Fibroblast of villous mesenchyme (primary cell): ENCODE measurements at regions not wholly inside any gene's neighbourhood (a gene's known extent, or its start where the extent isn't known, plus 50 kb on each side); places are given as distances from the start of the nearest gene placed in this dataset.

Source experiments
- DNase-seq: peaks from one replicate; pipeline ENCODE4 v3.0.0-alpha.2; 2010; ENCODE audit warnings: low read depth
- H3K4me3 ChIP-seq: 2 replicates; pipeline ENCODE4 v1.5.1; 2011; ENCODE audit warnings: low read depth, mild to moderate bottlenecking, low read length
- CTCF ChIP-seq: IDR thresholded peaks from 2 replicates; pipeline ENCODE4 v1.5.1; 2012; ENCODE audit warnings: low read depth, mild to moderate bottlenecking, low read length; ENCODE audit not compliant: insufficient read depth

- TF ChIP-seq CTCF = no peak
- H3K4me3 ChIP-seq = no peak overlapping the region
- no peak for DNase-seq
These were observed 254.2 kb upstream of the ADAMTS5 start for GRCh38 chr21:27221077-27221476.

DNA sequence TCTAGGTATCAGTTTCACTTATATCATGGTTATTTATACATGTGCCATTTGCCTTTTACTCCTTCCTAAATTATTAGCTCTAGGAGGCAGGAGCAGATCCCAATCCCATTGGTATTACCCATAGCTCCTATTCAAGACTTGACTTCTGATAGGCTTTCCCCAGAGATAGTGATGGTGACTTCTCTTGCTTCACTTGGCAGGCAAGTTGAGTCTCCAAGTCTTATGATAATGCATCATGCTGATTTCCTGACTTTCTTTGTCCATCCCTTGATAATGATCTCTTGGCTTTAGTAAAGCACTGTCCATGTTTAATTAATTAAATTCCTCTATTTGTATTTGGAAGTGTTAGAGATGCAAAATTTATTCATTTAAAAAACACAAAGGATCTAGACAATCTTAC lies 253.5 kb upstream of the ADAMTS5 start:
- no peak for TF ChIP-seq CTCF
- H3K4me3 ChIP-seq = no peak overlapping the region
- DNase-seq = no peak

- no peak for DNase-seq
- no peak overlapping the region for H3K4me3 ChIP-seq
- no peak for TF ChIP-seq CTCF
These were observed 252.2 kb upstream of the ADAMTS5 start for GRCh38 chr21:27219068-27219467.

DNA sequence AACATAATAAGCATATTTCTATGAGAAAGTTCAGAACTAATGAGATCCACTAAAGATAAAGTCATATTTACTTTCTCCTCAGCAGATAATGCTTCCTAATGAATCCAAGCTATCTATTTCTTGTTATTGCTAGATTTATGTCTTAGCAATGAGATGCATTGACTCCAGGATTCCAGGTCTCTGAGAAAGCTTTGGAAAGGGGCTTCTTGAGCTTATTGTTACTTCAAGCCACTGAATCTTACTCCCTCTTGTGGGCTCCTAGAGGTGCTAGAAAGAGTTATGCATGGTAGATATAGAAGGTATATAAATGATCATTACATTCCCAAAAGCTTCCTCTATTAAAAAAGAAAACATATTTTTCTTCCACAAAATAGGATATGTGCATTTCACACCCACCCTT lies 246.4 kb upstream of the ADAMTS5 start:
- H3K4me3 ChIP-seq = no peak overlapping the region
- DNase-seq = peak; percentile 59
- TF ChIP-seq CTCF = peak; percentile 51

GRCh38 chr21:27212441-27212840 lies 245.6 kb upstream of the ADAMTS5 start:
- no peak for TF ChIP-seq CTCF
- no peak overlapping the region for H3K4me3 ChIP-seq
- no peak for DNase-seq

DNA sequence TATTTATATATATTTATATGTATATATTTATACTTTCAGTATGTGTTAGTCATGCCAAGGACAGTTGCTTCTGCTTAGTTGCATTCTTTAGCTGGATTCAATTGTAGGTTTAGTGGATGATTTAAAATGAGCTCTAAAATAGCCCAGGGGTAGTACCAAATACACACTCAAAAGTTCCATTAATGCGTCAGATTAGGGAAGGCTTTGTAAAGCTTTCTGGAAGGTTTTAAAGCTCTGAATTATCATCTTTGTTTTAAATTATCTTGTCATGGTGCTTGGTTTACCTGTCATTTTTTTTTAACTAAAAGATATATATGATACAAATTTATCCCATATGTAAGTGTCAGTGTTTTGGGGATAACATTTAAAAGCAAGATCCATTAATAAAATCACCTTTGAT lies 242.7 kb upstream of the ADAMTS5 start:
- TF ChIP-seq CTCF = no peak
- H3K4me3 ChIP-seq = no peak overlapping the region
- no peak for DNase-seq

DNA sequence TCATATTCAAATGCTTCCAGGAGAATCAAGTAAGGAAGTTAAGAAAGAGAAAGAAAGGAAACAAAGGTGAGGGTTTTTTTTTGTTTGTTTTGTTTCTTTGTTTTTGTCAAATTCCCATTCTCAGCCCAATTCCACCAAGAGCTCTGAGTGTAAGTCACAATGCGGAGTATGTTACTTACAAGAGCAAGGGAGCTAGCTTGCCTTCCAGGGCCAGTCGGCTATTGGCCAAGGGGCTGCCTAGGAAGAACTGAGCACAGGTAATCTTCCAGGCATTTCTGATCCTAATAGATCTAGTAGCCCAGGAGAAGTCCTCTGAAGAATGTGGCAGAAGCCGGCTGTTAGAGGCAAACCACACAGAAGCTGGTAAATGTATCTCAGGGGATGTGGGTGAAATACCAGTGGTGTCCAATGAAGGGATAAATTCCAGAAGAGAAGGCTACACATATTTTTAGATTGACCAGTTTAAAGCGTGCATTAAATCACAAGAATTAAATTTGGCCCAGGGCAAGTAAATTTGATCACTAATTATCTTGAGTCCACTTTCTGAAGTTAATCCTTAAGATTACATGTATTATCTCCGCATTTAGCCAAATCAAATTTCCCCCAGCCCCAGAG lies 239.6 kb upstream of the ADAMTS5 start:
- DNase-seq = no peak
- TF ChIP-seq CTCF = no peak
- H3K4me3 ChIP-seq = no peak overlapping the region
